ENCODE measurements at regions not wholly inside any gene's neighbourhood (a gene's known extent, or its start where the extent isn't known, plus 50 kb on each side); places are given as distances from the start of the nearest gene placed in this dataset.
A peak's percentile ranks its signal among the peaks of the same experiment; 100 is the strongest.

- DNase-seq (ENCODE audit: low read depth in 1 of 2, low spot score in 2 of 2) (no peak), FAIRE-seq (no peak)
- Histone ChIP-seq H3K79me2 (ENCODE audit: control insufficient read depth in 1 of 2, insufficient read depth in 2 of 2, low read length in 2 of 2) (no peaks in the 10 kb centered on the region), H2AFZ (ENCODE audit: low read length) (peak overlapping the region; percentile 62; the same call in 1 of the 2 replicates), H3K79me1 (ENCODE audit: low read depth, low read length) (no peaks in the 10 kb centered on the region), H3K36me3 (ENCODE audit: control insufficient read depth in 2 of 4, insufficient read depth in 4 of 4, low read length in 3 of 4) (no peaks in the 10 kb centered on the region), H4K91ac (replicated peaks; ENCODE audit: insufficient read length, low read length) (no peak overlapping the region), H3K4me1 (replicated peaks in 1 of 4; ENCODE audit: control insufficient read depth in 3 of 4, insufficient read depth in 4 of 4, low read length in 3 of 4) (no peaks in the 10 kb centered on the region), H3K4me2 (ENCODE audit: insufficient read depth in 1 of 2, low read depth in 2 of 2, low read length in 2 of 2) (no peak overlapping the region), H2BK12ac (ENCODE audit: low read depth, low read length) (no peak overlapping the region), H3K23me2 (ENCODE audit: low read depth, low read length) (no peaks in the 10 kb centered on the region), H3K23ac (ENCODE audit: insufficient read length) (no peak overlapping the region), H3K14ac (ENCODE audit: insufficient read length) (no peak overlapping the region), H4K5ac (ENCODE audit: insufficient read length, low read depth, low read length) (no peak overlapping the region), H3K27ac (ENCODE audit: low read depth, low read length) (no peak overlapping the region), H4K8ac (ENCODE audit: extremely low read depth, insufficient read depth, low read length) (no peak overlapping the region), H3K18ac (ENCODE audit: extremely low read depth, low read length) (no peak overlapping the region), H3K9ac (replicated peaks in 1 of 4; ENCODE audit: extremely low read depth in 1 of 4, low read depth in 3 of 4, low read length in 3 of 4) (no peak overlapping the region), H3K9me3 (ENCODE audit: insufficient read depth in 2 of 2, low read depth in 1 of 2, low read length in 1 of 2) (no peaks in the 10 kb centered on the region), H2AK5ac (ENCODE audit: low read depth, low read length) (no peak overlapping the region), H3K4me3 (ENCODE audit: extremely low read depth in 1 of 4, insufficient read depth in 2 of 4, low read depth in 3 of 4, low read length in 4 of 4) (no peak overlapping the region), H4K20me1 (replicated peaks in 1 of 2; ENCODE audit: control insufficient read depth in 1 of 2, insufficient read depth in 2 of 2, low read length in 2 of 2) (no peaks in the 10 kb centered on the region), H2BK5ac (ENCODE audit: low read depth, low read length) (no peak overlapping the region), H2BK20ac (ENCODE audit: low read length) (no peak overlapping the region), H3K27me3 (replicated peaks in 1 of 4; ENCODE audit: control insufficient read depth in 3 of 4, extremely low read depth in 1 of 4, insufficient read depth in 3 of 4, low read length in 3 of 4) (no peaks in the 10 kb centered on the region), H3K4ac (replicated peaks; ENCODE audit: insufficient read length, low read depth, low read length) (no peak overlapping the region), H3K56ac (replicated peaks; ENCODE audit: insufficient read length, low read depth, low read length) (no peak overlapping the region), H2BK120ac (replicated peaks; ENCODE audit: low read depth, low read length) (no peak overlapping the region), H2BK15ac (ENCODE audit: low read length) (no peak overlapping the region)
- 89% methylated on average over 5 of the region's 5 CpGs; no CpG with 5 or more reads in 1 of the 2 experiments for WGBS, 2 experiments (ENCODE audit: extremely low coverage in 1 of 2, insufficient coverage in 1 of 2, insufficient read length in 1 of 2, insufficient replicate concordance in 2 of 2, low coverage in 1 of 2, low lambda C conversion rate in 2 of 2, missing lambda C conversion rate in 1 of 2)
- ChIA-PET CTCF (ENCODE audit: partially characterized antibody) (no interaction called here), POLR2A (ENCODE audit: partially characterized antibody) (no interaction called here)
- no peak for TF ChIP-seq SRF (IDR thresholded peaks at IDR 0.05; ENCODE audit: low read depth, low read length)
- TF ChIP-seq SUZ12 (IDR thresholded peaks at IDR 0.05; ENCODE audit: low read length) = no peak
- no peak for TF ChIP-seq POU5F1 (IDR thresholded peaks at IDR 0.05; ENCODE audit: low read depth, low read length)
- TF ChIP-seq RAD21 (IDR thresholded peaks at IDR 0.05 in 1 of 2, conservative IDR thresholded peaks at IDR 0.05 in 1 of 2; ENCODE audit: low read depth in 2 of 2, low read length in 2 of 2) = no peak
- TF ChIP-seq EZH2 (IDR thresholded peaks at IDR 0.05; ENCODE audit: low read depth, low read length, severe bottlenecking) = no peak
- TF ChIP-seq CBX8 (IDR thresholded peaks at IDR 0.05; ENCODE audit: borderline replicate concordance, low read depth, low read length) = no peak
- no peak for TF ChIP-seq HDAC6 (IDR thresholded peaks at IDR 0.05; ENCODE audit: low read depth, low read length)
- no peak for TF ChIP-seq CREB1 (IDR thresholded peaks at IDR 0.05)
- TF ChIP-seq POLR2AphosphoS5 (IDR thresholded peaks at IDR 0.05; ENCODE audit: low read depth, low read length) = no peak
- no peak for TF ChIP-seq YY1 (IDR thresholded peaks at IDR 0.05; ENCODE audit: low read depth, low read length)
- TF ChIP-seq CBX5 (IDR thresholded peaks at IDR 0.05; ENCODE audit: low read depth, low read length) = no peak
- TF ChIP-seq SIX5 (IDR thresholded peaks at IDR 0.05; ENCODE audit: low read depth, low read length) = no peak
- TF ChIP-seq TBP (IDR thresholded peaks at IDR 0.05; ENCODE audit: low read depth, low read length) = no peak
- TF ChIP-seq JUND (IDR thresholded peaks at IDR 0.05; ENCODE audit: low read length) = no peak
- no peak for TF ChIP-seq RNF2 (IDR thresholded peaks at IDR 0.05; ENCODE audit: borderline replicate concordance, low read depth, low read length, missing control alignments, poor library complexity, severe bottlenecking)
These were observed 845.6 kb upstream of the AUTS2 start for GRCh38 chr7:68752485-68753178.

Measured in H1 (cell line).